ENCODE measurements at regions not wholly inside any gene's neighbourhood (a gene's known extent, or its start where the extent isn't known, plus 50 kb on each side); places are given as distances from the start of the nearest gene placed in this dataset.

DNA sequence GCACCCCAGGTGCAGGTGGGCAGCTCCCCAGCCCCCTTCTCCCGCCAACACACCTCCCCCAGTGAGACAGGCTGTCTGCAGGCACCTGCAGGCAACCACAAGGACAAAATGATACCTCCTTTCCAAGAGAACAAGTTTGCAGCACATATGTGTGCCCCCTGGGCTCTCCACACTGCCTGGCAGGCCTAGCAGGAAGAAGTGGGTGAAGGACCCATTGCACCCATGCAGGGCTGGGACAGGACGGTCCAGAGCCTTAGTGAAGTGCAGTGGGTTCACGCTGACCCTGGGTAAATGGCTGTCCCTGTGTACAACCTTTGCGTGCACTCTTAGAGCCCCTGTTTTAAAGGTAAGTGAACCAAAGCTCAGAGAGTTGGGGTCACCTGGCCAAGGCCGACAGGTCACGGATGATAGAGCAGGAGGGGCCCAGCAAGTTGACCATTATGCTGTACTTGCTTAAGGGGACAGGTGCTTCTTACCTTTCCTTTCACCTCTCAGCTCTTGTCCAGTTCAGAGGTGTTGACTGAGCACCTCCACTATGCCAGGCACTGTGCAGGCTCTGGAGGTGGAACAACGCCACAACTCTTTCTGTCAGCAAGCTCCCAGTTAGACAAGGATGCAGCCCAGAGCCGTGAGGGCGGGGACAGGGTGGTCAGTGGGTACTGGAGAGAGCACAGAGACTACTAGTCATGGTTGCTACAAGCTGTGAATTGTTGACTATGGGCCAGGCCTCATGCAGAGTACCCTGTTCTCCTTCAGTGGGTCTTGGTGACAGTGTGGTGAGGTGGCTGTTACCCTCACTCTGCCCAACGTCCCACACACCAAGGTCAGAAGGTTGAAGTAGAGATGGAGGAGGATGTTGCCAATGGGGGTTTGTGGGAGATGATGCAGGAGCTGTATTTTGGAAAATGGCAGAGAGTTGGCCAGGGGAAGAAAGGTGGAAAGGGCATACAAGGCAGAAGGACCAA is 125.9 kb downstream of the PAPOLA start:
- TF ChIP-seq, protein P1, sequence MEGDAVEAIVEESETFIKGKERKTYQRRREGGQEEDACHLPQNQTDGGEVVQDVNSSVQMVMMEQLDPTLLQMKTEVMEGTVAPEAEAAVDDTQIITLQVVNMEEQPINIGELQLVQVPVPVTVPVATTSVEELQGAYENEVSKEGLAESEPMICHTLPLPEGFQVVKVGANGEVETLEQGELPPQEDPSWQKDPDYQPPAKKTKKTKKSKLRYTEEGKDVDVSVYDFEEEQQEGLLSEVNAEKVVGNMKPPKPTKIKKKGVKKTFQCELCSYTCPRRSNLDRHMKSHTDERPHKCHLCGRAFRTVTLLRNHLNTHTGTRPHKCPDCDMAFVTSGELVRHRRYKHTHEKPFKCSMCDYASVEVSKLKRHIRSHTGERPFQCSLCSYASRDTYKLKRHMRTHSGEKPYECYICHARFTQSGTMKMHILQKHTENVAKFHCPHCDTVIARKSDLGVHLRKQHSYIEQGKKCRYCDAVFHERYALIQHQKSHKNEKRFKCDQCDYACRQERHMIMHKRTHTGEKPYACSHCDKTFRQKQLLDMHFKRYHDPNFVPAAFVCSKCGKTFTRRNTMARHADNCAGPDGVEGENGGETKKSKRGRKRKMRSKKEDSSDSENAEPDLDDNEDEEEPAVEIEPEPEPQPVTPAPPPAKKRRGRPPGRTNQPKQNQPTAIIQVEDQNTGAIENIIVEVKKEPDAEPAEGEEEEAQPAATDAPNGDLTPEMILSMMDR (IDR thresholded peaks at IDR 0.05; ENCODE audit: low read length) = no peak
- TF ChIP-seq EZH2 (IDR thresholded peaks at IDR 0.05; ENCODE audit: borderline replicate concordance, low read length) = no peak
